ENCODE measurements at regions not wholly inside any gene's neighbourhood (a gene's known extent, or its start where the extent isn't known, plus 50 kb on each side); places are given as distances from the start of the nearest gene placed in this dataset.
"Not testable (repeated sequence)": the region's sequence is repeated elsewhere in the genome, so short reads cannot be mapped to it uniquely, and the experiment has no call there.

GRCh38 chr3:144463911-144464310, 492.3 kb downstream of the DIPK2A start:
- no peaks in the 10 kb centered on the region for H3K4me1 Mint-ChIP-seq (ENCODE audit: low read depth)
- H3K27me3 Mint-ChIP-seq (ENCODE audit: low read depth): no peaks in the 10 kb centered on the region
- CTCF ChIA-PET: no interaction called here
- ATAC-seq (no peak), DNase-seq (no peak)
- POLR2A ChIA-PET: no interaction called here
- H3K4me3 Mint-ChIP-seq: no peak overlapping the region
- no peak overlapping the region for H3K27ac Mint-ChIP-seq
- H3K9me3 Mint-ChIP-seq (ENCODE audit: insufficient read depth): no peaks in the 10 kb centered on the region
- H3K36me3 Mint-ChIP-seq (ENCODE audit: low read depth): no peaks in the 10 kb centered on the region

GRCh38 chr3:144466114-144466513, 494.5 kb downstream of the DIPK2A start:
- no peaks in the 10 kb centered on the region for H3K9me3 Mint-ChIP-seq (ENCODE audit: insufficient read depth)
- ChIA-PET POLR2A (no interaction called here), CTCF (no interaction called here)
- H3K27me3 Mint-ChIP-seq (ENCODE audit: low read depth): no peaks in the 10 kb centered on the region
- DNase-seq: no peak
- H3K36me3 Mint-ChIP-seq (ENCODE audit: low read depth): no peaks in the 10 kb centered on the region
- no peak for ATAC-seq
- no peak overlapping the region for H3K4me3 Mint-ChIP-seq
- no peaks in the 10 kb centered on the region for H3K4me1 Mint-ChIP-seq (ENCODE audit: low read depth)
- H3K27ac Mint-ChIP-seq: no peak overlapping the region

GRCh38 chr3:144466540-144466939, 494.9 kb downstream of the DIPK2A start:
- H3K27me3 Mint-ChIP-seq (ENCODE audit: low read depth): no peaks in the 10 kb centered on the region
- H3K4me3 Mint-ChIP-seq: no peak overlapping the region
- no peaks in the 10 kb centered on the region for H3K9me3 Mint-ChIP-seq (ENCODE audit: insufficient read depth)
- no peaks in the 10 kb centered on the region for H3K36me3 Mint-ChIP-seq (ENCODE audit: low read depth)
- no peaks in the 10 kb centered on the region for H3K4me1 Mint-ChIP-seq (ENCODE audit: low read depth)
- DNase-seq (no peak), ATAC-seq (no peak)
- CTCF ChIA-PET: no interaction called here
- POLR2A ChIA-PET: no interaction called here
- no peak overlapping the region for H3K27ac Mint-ChIP-seq

GRCh38 chr3:144470666-144471065, 499.0 kb downstream of the DIPK2A start:
- CTCF ChIA-PET: no interaction called here
- Mint-ChIP-seq H3K27me3 (ENCODE audit: low read depth) (no peaks in the 10 kb centered on the region), H3K27ac (no peak overlapping the region), H3K9me3 (ENCODE audit: insufficient read depth) (no peaks in the 10 kb centered on the region), H3K4me1 (ENCODE audit: low read depth) (no peaks in the 10 kb centered on the region), H3K36me3 (ENCODE audit: low read depth) (no peaks in the 10 kb centered on the region), H3K4me3 (no peak overlapping the region)
- ATAC-seq (no peak), DNase-seq (no peak)
- POLR2A ChIA-PET: no interaction called here

- ATAC-seq (no peak), DNase-seq (no peak)
- H3K4me3 Mint-ChIP-seq: no peak overlapping the region
- no peaks in the 10 kb centered on the region for H3K36me3 Mint-ChIP-seq (ENCODE audit: low read depth)
- ChIA-PET CTCF (no interaction called here), POLR2A (no interaction called here)
- no peaks in the 10 kb centered on the region for H3K9me3 Mint-ChIP-seq (ENCODE audit: insufficient read depth)
- H3K27me3 Mint-ChIP-seq (ENCODE audit: low read depth): no peaks in the 10 kb centered on the region
- H3K27ac Mint-ChIP-seq: no peak overlapping the region
- H3K4me1 Mint-ChIP-seq (ENCODE audit: low read depth): no peaks in the 10 kb centered on the region
Measured at GRCh38 chr3:144477593-144477992, 506.0 kb downstream of the DIPK2A start.

- Mint-ChIP-seq H3K4me1 (ENCODE audit: low read depth) (no peaks in the 10 kb centered on the region), H3K9me3 (ENCODE audit: insufficient read depth) (no peaks in the 10 kb centered on the region), H3K27me3 (ENCODE audit: low read depth) (no peaks in the 10 kb centered on the region), H3K36me3 (ENCODE audit: low read depth) (no peaks in the 10 kb centered on the region), H3K27ac (no peak overlapping the region), H3K4me3 (no peak overlapping the region)
- CTCF ChIA-PET: no interaction called here
- POLR2A ChIA-PET: no interaction called here
- ATAC-seq: no peak
- DNase-seq: no peak
Measured at GRCh38 chr3:144480416-144480919, 508.8 kb downstream of the DIPK2A start.

GRCh38 chr3:144482876-144483275, 511.3 kb downstream of the DIPK2A start:
- ChIA-PET POLR2A (no interaction called here), CTCF (no interaction called here)
- H3K4me1 Mint-ChIP-seq (ENCODE audit: low read depth): no peaks in the 10 kb centered on the region

GRCh38 chr3:144487011-144487410, 515.4 kb downstream of the DIPK2A start:
- Mint-ChIP-seq H3K9me3 (ENCODE audit: insufficient read depth) (no peaks in the 10 kb centered on the region), H3K4me3 (no peak overlapping the region), H3K36me3 (ENCODE audit: low read depth) (no peaks in the 10 kb centered on the region), H3K4me1 (ENCODE audit: low read depth) (no peaks in the 10 kb centered on the region), H3K27me3 (ENCODE audit: low read depth) (no peaks in the 10 kb centered on the region), H3K27ac (no peak overlapping the region)
- no peak for ATAC-seq
- DNase-seq: no peak
- CTCF ChIA-PET: no interaction called here
- POLR2A ChIA-PET: no interaction called here

More at GRCh38 chr3:144482876-144483275, 511.3 kb downstream of the DIPK2A start:
- no peak overlapping the region for H3K4me3 Mint-ChIP-seq
- H3K9me3 Mint-ChIP-seq (ENCODE audit: insufficient read depth): no peaks in the 10 kb centered on the region
- no peaks in the 10 kb centered on the region for H3K36me3 Mint-ChIP-seq (ENCODE audit: low read depth)
- ATAC-seq: no peak
- DNase-seq: no peak
- no peak overlapping the region for H3K27ac Mint-ChIP-seq
- no peaks in the 10 kb centered on the region for H3K27me3 Mint-ChIP-seq (ENCODE audit: low read depth)

GRCh38 chr3:144488927-144489326, 517.3 kb downstream of the DIPK2A start:
- Mint-ChIP-seq H3K36me3 (ENCODE audit: low read depth) (no peaks in the 10 kb centered on the region), H3K27ac (no peak overlapping the region), H3K27me3 (ENCODE audit: low read depth) (no peaks in the 10 kb centered on the region), H3K9me3 (ENCODE audit: insufficient read depth) (no peaks in the 10 kb centered on the region), H3K4me3 (no peak overlapping the region), H3K4me1 (ENCODE audit: low read depth) (no peaks in the 10 kb centered on the region)
- POLR2A ChIA-PET: no interaction called here
- DNase-seq: no peak
- CTCF ChIA-PET: no interaction called here
- no peak for ATAC-seq

- Mint-ChIP-seq H3K4me3 (no peak overlapping the region), H3K9me3 (ENCODE audit: insufficient read depth) (no peaks in the 10 kb centered on the region), H3K27me3 (ENCODE audit: low read depth) (no peaks in the 10 kb centered on the region), H3K4me1 (ENCODE audit: low read depth) (no peaks in the 10 kb centered on the region), H3K27ac (no peak overlapping the region), H3K36me3 (ENCODE audit: low read depth) (no peaks in the 10 kb centered on the region)
- POLR2A ChIA-PET: no interaction called here
- CTCF ChIA-PET: no interaction called here
- DNase-seq (no peak), ATAC-seq (no peak)
Measured at GRCh38 chr3:144491333-144491732, 519.7 kb downstream of the DIPK2A start.

- H3K9me3 Mint-ChIP-seq (ENCODE audit: insufficient read depth); POLR2A ChIA-PET; H3K36me3 Mint-ChIP-seq (ENCODE audit: low read depth); DNase-seq; ATAC-seq; H3K4me1 Mint-ChIP-seq (ENCODE audit: low read depth); CTCF ChIA-PET; H3K27ac Mint-ChIP-seq; H3K27me3 Mint-ChIP-seq (ENCODE audit: low read depth); H3K4me3 Mint-ChIP-seq: not testable (repeated sequence)
Measured at GRCh38 chr3:144494651-144495050, 523.0 kb downstream of the DIPK2A start.

- no peak overlapping the region for H3K27ac Mint-ChIP-seq
- H3K36me3 Mint-ChIP-seq (ENCODE audit: low read depth): no peaks in the 10 kb centered on the region
- CTCF ChIA-PET: no interaction called here
- POLR2A ChIA-PET: no interaction called here
- H3K4me3 Mint-ChIP-seq: no peak overlapping the region
- H3K27me3 Mint-ChIP-seq (ENCODE audit: low read depth): no peaks in the 10 kb centered on the region
- H3K4me1 Mint-ChIP-seq (ENCODE audit: low read depth): no peaks in the 10 kb centered on the region
- no peak for ATAC-seq
- DNase-seq: no peak
- no peaks in the 10 kb centered on the region for H3K9me3 Mint-ChIP-seq (ENCODE audit: insufficient read depth)
Measured at GRCh38 chr3:144496141-144496835, 524.7 kb downstream of the DIPK2A start.

- no peak for DNase-seq
Measured at GRCh38 chr3:144497452-144497851, 525.8 kb downstream of the DIPK2A start.

More at GRCh38 chr3:144497452-144497851, 525.8 kb downstream of the DIPK2A start:
- H3K27me3 Mint-ChIP-seq (ENCODE audit: low read depth): no peaks in the 10 kb centered on the region
- no peak for ATAC-seq
- no peaks in the 10 kb centered on the region for H3K9me3 Mint-ChIP-seq (ENCODE audit: insufficient read depth)
- no peaks in the 10 kb centered on the region for H3K36me3 Mint-ChIP-seq (ENCODE audit: low read depth)
- POLR2A ChIA-PET: interaction anchor here (0.6 kb wide), 1 partner anchor 13 kb away, joined by 4 read pairs; no protein-coding TSS in a partner anchor
- H3K4me3 Mint-ChIP-seq: no peak overlapping the region
- CTCF ChIA-PET: no interaction called here
- no peak overlapping the region for H3K27ac Mint-ChIP-seq
- no peaks in the 10 kb centered on the region for H3K4me1 Mint-ChIP-seq (ENCODE audit: low read depth)
